ENCODE measurements at regions not wholly inside any gene's neighbourhood (a gene's known extent, or its start where the extent isn't known, plus 50 kb on each side); places are given as distances from the start of the nearest gene placed in this dataset.
"Not testable (repeated sequence)": the region's sequence is repeated elsewhere in the genome, so short reads cannot be mapped to it uniquely, and the experiment has no call there.

DNA sequence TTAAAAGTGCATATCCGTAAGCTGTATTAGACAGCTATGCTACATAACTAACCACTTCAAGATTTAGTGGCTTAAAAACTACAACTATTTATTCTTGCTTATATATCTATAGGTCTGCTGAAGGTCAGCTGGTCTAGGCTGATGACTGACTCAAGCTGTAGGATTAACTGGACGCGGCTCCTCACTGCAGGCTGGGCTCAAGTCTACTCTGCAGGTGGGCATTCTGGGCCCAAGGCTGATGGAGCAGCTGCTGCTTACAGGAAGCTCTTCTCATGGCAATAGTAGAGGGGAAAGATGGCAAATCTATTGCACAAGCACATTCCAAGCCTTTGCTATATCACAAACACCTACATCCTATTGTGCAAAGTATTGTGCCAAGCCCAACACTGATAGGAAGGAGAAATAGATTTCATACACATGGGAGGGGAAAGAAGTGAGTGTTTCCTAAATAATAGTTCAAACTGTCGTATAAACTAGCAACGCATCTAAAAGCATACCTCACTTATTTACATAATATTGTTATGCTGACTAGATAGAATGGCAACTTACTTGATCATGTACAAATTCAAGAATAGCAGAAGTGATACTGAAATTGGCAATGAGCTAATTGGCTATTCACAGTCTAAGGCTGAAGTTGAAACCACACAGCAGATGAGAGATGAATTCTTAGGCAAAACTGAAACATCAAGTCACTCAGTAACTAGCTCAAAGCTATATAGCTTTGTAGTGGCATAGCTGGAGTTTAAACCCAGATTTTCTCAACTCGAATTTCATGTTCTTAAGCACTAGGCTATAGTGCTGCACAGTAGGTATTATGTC is 263.8 kb downstream of the NKX6-1 start:
- Histone ChIP-seq H3K4me1 (ENCODE audit: control insufficient read depth, insufficient read depth, low read length) (no peaks in the 10 kb centered on the region), H3K36me3 (ENCODE audit: control insufficient read depth, insufficient read depth, low read length) (no peaks in the 10 kb centered on the region), H3K27ac (ENCODE audit: low read length) (no peak overlapping the region), H3K4me3 (ENCODE audit: low read length) (no peak overlapping the region), H3K9me3 (replicated peaks; ENCODE audit: control insufficient read depth, low read depth, low read length) (no peaks in the 10 kb centered on the region), H3K27me3 (ENCODE audit: control insufficient read depth, insufficient read depth, low read length) (no peaks in the 10 kb centered on the region)
- no peak for DNase-seq
- 79% methylated on average over 2 of the region's 6 CpGs for WGBS (ENCODE audit: insufficient coverage)

DNA sequence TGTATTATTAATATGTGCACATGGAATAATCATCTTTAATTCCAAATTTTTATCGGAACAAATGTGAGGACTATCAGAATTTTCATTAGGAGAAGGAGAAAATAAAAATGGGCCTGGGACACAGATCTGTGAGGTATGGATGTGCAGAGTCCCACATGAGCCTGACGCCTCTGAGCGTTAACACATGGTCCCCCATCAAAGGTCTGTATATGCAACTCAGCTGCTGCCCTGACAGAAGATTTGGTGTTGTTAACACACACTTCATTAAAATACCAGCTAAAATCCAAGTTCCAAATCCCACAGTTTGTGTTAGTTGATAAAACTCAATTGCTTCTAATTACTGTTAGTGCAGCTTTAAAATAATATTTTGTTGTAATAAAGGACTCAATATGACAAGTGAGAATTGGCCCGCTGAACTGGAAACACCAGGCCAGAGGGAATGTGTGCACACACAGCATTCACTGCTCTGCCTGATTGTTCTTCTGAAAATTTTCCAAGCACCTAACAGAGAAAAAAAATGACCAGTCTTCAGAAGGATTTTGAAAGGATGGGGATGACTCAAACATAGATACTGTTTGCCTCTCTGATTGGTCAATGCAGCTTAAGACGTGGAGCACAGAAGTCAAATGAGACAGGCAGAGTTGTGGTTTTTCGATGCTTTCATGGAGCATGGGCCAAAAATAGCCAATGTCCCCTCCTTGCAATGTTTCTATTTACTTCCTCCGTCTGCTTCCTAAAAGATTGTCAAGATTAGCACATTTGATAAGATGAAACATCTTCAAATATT is 266.6 kb downstream of the NKX6-1 start:
- 71% methylated on average over 1 of the region's 7 CpGs for WGBS (ENCODE audit: insufficient coverage)
- Histone ChIP-seq H3K27me3 (ENCODE audit: control insufficient read depth, insufficient read depth, low read length) (no peaks in the 10 kb centered on the region), H3K4me1 (ENCODE audit: control insufficient read depth, insufficient read depth, low read length) (no peaks in the 10 kb centered on the region), H3K9me3 (replicated peaks; ENCODE audit: control insufficient read depth, low read depth, low read length) (no peaks in the 10 kb centered on the region), H3K27ac (ENCODE audit: low read length) (no peak overlapping the region), H3K4me3 (ENCODE audit: low read length) (no peak overlapping the region), H3K36me3 (ENCODE audit: control insufficient read depth, insufficient read depth, low read length) (no peaks in the 10 kb centered on the region)
- DNase-seq, result no peak

DNA sequence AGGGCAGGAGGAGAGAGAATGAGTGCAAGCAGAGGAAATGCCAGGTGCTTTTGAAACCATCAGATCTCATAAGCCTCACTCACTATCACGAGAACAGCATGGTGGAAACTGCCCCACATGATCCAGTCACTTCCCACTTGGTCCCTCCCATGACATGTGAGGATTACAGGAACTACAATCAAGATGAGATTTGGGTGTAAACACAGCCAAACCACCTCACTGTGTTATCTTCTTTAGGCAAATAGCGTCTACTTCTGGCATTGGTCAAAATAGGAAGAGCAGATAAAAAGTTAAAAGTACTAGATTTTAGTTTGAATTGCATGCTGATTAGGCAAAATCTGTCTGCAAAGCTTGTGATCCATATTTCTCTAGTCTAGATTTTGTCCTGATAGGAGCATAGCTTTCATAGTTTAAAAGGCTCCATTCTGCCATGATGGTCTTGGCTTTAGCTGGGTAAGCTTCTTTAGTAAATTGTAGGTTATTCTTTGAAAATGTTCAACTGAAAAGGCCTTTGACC is 267.5 kb downstream of the NKX6-1 start:
- Histone ChIP-seq H3K27me3 (ENCODE audit: control insufficient read depth, insufficient read depth, low read length) (no peaks in the 10 kb centered on the region), H3K36me3 (ENCODE audit: control insufficient read depth, insufficient read depth, low read length) (no peaks in the 10 kb centered on the region), H3K4me1 (ENCODE audit: control insufficient read depth, insufficient read depth, low read length) (no peaks in the 10 kb centered on the region), H3K27ac (ENCODE audit: low read length) (no peak overlapping the region), H3K9me3 (replicated peaks; ENCODE audit: control insufficient read depth, low read depth, low read length) (no peaks in the 10 kb centered on the region), H3K4me3 (ENCODE audit: low read length) (no peak overlapping the region)
- DNase-seq, result no peak
- WGBS (ENCODE audit: insufficient coverage), result no CpG with 5 or more reads among the region's 2 CpGs

DNA sequence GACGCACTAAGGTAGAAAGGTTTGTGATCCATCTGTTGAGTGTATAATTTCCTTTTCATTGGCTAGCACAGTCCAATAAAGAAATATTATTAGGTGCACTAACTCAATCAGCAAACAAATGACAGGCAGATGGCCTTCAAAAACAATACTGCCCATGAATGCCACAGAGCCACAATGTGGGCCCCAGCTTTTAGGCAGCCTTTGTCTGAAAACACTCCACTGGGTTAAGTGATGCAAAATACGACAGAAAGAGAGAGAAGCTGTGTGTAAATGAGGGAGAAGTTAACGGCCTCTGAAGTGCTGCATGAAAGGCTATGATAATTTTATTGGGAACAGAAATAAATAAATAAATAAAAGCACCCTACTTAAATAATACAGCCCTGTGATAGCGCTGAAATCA is 274.6 kb downstream of the NKX6-1 start:
- H3K9me3 ChIP-seq (replicated peaks; ENCODE audit: control insufficient read depth, low read depth, low read length), result no peaks in the 10 kb centered on the region
- WGBS (ENCODE audit: insufficient coverage), result no CpG with 5 or more reads among the region's 4 CpGs
- H3K27me3 ChIP-seq (ENCODE audit: control insufficient read depth, insufficient read depth, low read length), result no peaks in the 10 kb centered on the region
- DNase-seq, result no peak
- H3K36me3 ChIP-seq (ENCODE audit: control insufficient read depth, insufficient read depth, low read length), result no peaks in the 10 kb centered on the region
- H3K4me1 ChIP-seq (ENCODE audit: control insufficient read depth, insufficient read depth, low read length), result no peaks in the 10 kb centered on the region
- H3K4me3 ChIP-seq (ENCODE audit: low read length), result no peak overlapping the region
- no peak overlapping the region for H3K27ac ChIP-seq (ENCODE audit: low read length)

DNA sequence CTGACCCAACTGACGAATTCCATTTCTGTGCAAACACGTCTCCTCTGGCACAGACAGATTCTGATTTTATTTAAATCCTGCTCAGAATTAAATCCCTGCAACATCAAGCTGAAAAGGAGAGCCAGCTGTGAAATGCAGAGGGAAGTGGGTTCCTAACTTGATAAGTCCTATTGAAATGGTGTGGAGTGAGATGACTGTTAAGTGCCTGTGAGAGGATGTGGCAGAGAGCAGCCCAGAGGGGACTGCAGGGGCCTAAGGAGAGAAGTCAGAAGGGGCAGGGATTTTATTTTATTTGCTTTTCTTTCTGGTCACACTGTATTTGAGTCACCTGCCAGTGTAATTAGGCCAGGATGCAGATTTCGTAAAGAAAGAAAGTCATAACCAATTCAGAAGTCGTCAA is 277.4 kb downstream of the NKX6-1 start:
- Histone ChIP-seq H3K4me1 (ENCODE audit: control insufficient read depth, insufficient read depth, low read length) (no peaks in the 10 kb centered on the region), H3K36me3 (ENCODE audit: control insufficient read depth, insufficient read depth, low read length) (no peaks in the 10 kb centered on the region), H3K9me3 (replicated peaks; ENCODE audit: control insufficient read depth, low read depth, low read length) (no peaks in the 10 kb centered on the region), H3K4me3 (ENCODE audit: low read length) (no peak overlapping the region), H3K27me3 (ENCODE audit: control insufficient read depth, insufficient read depth, low read length) (no peaks in the 10 kb centered on the region), H3K27ac (ENCODE audit: low read length) (no peak overlapping the region)
- no peak for DNase-seq
- WGBS (ENCODE audit: insufficient coverage), result 63% methylated on average over 2 of the region's 4 CpGs

DNA sequence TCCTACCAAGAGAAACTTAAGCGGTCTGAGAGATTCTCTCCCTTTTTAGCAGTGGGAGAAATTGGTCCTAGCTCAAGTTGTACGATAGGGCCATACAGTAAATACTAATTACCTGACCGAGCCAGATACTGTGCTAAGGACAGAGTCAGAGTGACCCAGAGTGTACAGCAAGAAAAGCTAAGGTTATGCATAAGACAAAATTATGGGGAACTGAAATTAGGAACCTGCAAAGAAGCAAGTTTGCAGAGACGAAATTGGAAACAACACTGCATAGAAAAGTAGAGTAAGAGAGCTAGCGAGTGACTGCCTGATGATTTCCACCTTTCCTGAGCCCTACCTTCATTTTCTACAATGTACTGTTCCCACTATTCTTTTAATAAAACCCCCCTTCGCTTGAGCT is 278.1 kb downstream of the NKX6-1 start:
- H3K36me3 ChIP-seq (ENCODE audit: control insufficient read depth, insufficient read depth, low read length), result no peaks in the 10 kb centered on the region
- WGBS (ENCODE audit: insufficient coverage), result 67% methylated on average over 3 of the region's 6 CpGs

DNA sequence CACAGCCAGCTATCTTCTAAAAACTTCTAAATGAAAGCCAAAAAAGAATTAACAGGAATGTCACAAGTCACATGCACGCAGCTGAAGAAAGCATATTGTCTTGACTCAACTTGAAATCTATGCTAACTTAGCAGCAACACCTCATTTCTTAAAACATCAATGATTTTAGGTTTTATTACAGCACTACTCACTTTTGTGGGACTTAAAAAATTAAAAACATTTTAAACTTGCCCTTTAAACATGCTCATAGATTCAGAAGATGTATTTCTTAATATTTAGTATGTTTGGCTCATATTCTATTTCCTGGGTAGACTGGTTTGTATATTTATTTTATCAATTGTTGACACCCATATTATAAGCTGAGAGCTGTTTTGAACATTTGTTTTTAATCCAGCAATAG is 279.4 kb downstream of the NKX6-1 start:
- Histone ChIP-seq H3K4me3 (ENCODE audit: low read length) (no peak overlapping the region), H3K9me3 (replicated peaks; ENCODE audit: control insufficient read depth, low read depth, low read length) (no peaks in the 10 kb centered on the region), H3K27me3 (ENCODE audit: control insufficient read depth, insufficient read depth, low read length) (no peaks in the 10 kb centered on the region), H3K4me1 (ENCODE audit: control insufficient read depth, insufficient read depth, low read length) (no peaks in the 10 kb centered on the region), H3K27ac (ENCODE audit: low read length) (no peak overlapping the region), H3K36me3 (ENCODE audit: control insufficient read depth, insufficient read depth, low read length) (no peaks in the 10 kb centered on the region)
- DNase-seq, result no peak
- WGBS (ENCODE audit: insufficient coverage), result no CpG with 5 or more reads among the region's 1 CpG

More for the DNA sequence above, 278.1 kb downstream of the NKX6-1 start:
- H3K9me3 ChIP-seq (replicated peaks; ENCODE audit: control insufficient read depth, low read depth, low read length), result no peaks in the 10 kb centered on the region
- no peak for DNase-seq
- no peaks in the 10 kb centered on the region for H3K27me3 ChIP-seq (ENCODE audit: control insufficient read depth, insufficient read depth, low read length)
- H3K4me3 ChIP-seq (ENCODE audit: low read length), result no peak overlapping the region
- no peak overlapping the region for H3K27ac ChIP-seq (ENCODE audit: low read length)
- H3K4me1 ChIP-seq (ENCODE audit: control insufficient read depth, insufficient read depth, low read length), result no peaks in the 10 kb centered on the region

DNA sequence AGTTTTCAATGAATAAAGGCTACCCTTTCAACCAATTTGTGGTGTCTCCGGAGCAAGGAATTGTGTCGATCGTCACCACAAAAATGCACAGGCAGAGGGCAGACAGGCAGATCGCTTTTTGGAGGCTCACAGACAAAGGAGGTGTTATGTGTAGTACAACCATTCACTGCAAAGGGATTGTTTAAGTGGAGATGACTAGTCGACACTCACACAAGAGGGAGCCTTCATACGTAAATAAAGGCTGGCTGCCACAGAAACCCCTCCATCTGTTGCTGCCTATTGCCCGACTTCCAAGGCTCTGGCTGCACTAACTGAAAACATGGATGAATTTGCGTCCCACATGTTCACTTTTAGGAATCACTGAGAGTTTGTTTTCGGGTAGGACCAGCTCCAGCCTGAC is 281.1 kb downstream of the NKX6-1 start:
- 53% methylated on average over 4 of the region's 9 CpGs for WGBS (ENCODE audit: insufficient coverage)
- no peak overlapping the region for H3K4me3 ChIP-seq (ENCODE audit: low read length)
- no peaks in the 10 kb centered on the region for H3K4me1 ChIP-seq (ENCODE audit: control insufficient read depth, insufficient read depth, low read length)
- H3K27me3 ChIP-seq (ENCODE audit: control insufficient read depth, insufficient read depth, low read length), result no peaks in the 10 kb centered on the region
- peak; percentile 5 for DNase-seq
- H3K36me3 ChIP-seq (ENCODE audit: control insufficient read depth, insufficient read depth, low read length), result no peaks in the 10 kb centered on the region
- no peak overlapping the region for H3K27ac ChIP-seq (ENCODE audit: low read length)
- H3K9me3 ChIP-seq (replicated peaks; ENCODE audit: control insufficient read depth, low read depth, low read length), result no peaks in the 10 kb centered on the region

DNA sequence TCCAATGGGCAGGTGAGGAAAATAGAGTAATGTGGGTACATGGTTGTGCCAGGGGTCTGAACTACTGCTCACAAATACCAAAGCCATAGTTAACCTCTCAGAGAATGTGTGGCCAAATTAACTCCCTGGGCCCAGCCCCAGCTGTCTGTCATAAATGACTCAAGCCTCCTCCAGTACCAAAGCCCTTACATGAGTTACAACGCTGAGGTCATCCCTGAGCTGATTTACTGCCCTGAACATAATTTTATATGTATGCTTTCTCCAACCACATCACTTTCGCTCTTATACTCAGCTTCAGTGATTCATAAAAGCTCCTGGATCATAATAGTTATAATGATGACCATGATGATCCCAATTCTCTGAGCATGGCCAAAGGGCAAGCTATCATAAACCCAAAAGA is 283.9 kb downstream of the NKX6-1 start:
- Histone ChIP-seq H3K27ac (ENCODE audit: low read length) (no peak overlapping the region), H3K4me1 (ENCODE audit: control insufficient read depth, insufficient read depth, low read length) (no peaks in the 10 kb centered on the region), H3K27me3 (ENCODE audit: control insufficient read depth, insufficient read depth, low read length) (no peaks in the 10 kb centered on the region), H3K36me3 (ENCODE audit: control insufficient read depth, insufficient read depth, low read length) (no peaks in the 10 kb centered on the region), H3K9me3 (replicated peaks; ENCODE audit: control insufficient read depth, low read depth, low read length) (no peaks in the 10 kb centered on the region), H3K4me3 (ENCODE audit: low read length) (no peak overlapping the region)
- 100% methylated on average over 1 of the region's 2 CpGs for WGBS (ENCODE audit: insufficient coverage)
- DNase-seq, result no peak

DNA sequence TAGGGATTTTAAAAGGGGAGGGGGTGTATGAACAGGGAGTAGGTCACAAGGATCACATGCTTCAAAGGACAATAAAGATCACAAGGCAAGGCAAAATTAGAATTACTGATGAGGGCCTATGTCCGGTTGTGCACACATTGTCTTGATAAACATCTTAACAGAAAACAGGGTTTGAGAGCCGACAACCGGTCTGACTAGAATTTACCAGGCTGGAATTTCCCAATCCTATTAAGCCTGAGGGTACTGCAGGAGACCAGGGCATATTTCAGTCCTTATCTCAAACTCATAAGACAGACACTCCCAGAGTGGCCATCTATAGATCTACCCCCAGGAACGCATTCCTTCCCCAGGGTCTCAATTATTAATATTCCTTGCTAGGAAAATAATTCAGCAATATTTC is 292.9 kb downstream of the NKX6-1 start:
- 90% methylated on average over 2 of the region's 4 CpGs for WGBS (ENCODE audit: insufficient coverage)
- H3K4me1 ChIP-seq (ENCODE audit: control insufficient read depth, insufficient read depth, low read length); H3K36me3 ChIP-seq (ENCODE audit: control insufficient read depth, insufficient read depth, low read length); H3K27ac ChIP-seq (ENCODE audit: low read length); DNase-seq; H3K9me3 ChIP-seq (replicated peaks; ENCODE audit: control insufficient read depth, low read depth, low read length); H3K27me3 ChIP-seq (ENCODE audit: control insufficient read depth, insufficient read depth, low read length); H3K4me3 ChIP-seq (ENCODE audit: low read length): not testable (repeated sequence)

All from muscle of leg (tissue), 3 donors.